Hematopoietic multipotent progenitor cell treated with erythropoietin and hydrocortisone succinate and interleukin-3 and kit ligand, for 15 days (in vitro differentiated cells): ENCODE measurements at regions not wholly inside any gene's neighbourhood (a gene's known extent, or its start where the extent isn't known, plus 50 kb on each side); places are given as distances from the start of the nearest gene placed in this dataset.
"Not testable (repeated sequence)": the region's sequence is repeated elsewhere in the genome, so short reads cannot be mapped to it uniquely, and the experiment has no call there.

Experiments
- DNase-seq: peaks from one replicate; pipeline ENCODE4 v3.0.0-alpha.2; 2015; ENCODE audit warnings: low spot score

DNA sequence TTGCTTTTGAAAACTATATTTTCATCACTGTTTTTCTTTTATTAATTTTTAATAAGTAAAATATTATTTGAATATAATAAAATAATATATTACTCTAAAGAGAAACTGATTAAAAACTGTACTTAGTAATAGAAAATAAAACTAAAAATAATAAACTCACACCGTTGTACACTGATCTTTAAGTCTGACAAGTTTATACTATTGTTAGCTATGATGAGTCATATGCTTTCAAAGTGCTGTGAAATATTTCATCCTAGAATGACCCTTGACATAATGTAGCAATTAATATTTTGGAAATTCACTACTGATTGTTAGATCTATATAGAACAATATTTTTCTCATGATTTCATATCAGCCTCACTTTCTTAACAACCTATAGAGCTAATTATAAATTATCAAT, 1040.6 kb upstream of the SPRY2 start:
- DNase-seq = no peak

- no peak for DNase-seq
These were observed 1038.3 kb upstream of the SPRY2 start for GRCh38 chr13:81379183-81379582.

DNA sequence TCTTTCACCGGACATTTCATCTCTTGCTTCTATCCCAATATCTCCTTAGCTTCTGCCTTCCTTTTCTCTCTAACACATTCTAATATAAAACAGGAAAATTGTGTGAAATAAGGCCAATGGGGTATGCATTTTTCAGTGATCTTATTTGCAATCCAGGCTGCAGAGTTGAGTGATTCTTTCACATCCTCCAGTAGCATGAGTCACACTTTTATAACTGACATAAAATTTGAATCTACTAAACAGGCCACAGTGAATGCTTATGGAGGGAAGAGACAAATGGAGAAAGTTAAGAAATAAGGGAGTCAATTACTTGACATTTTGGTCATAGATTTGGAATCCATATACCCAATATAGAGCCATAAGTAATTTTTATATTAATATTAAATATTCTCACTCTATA, 1037.0 kb upstream of the SPRY2 start:
- DNase-seq = no peak

DNA sequence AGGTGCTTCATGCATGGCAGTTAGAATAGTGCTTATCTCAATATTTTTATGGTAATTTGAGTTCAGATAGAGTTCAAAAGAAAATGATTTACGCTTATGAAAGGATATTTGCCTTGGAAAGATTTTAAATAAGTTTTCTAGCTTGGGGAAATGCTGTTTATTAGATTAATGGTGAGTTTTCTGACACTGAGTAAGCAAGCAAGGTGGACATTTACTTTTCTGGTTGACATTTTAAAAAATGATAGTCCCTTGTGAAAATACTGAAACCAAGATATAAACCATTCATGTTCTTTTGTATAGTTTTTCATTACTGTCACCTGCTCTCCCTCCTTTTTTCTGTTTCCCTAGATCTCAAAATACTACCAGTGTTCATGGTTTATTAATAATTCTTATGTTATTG, 1034.8 kb upstream of the SPRY2 start:
- no peak for DNase-seq

GRCh38 chr13:81362711-81363110, 1021.8 kb upstream of the SPRY2 start:
- not testable (repeated sequence) for DNase-seq

- DNase-seq = no peak
These were observed 1009.1 kb upstream of the SPRY2 start for GRCh38 chr13:81350056-81350455.

DNA sequence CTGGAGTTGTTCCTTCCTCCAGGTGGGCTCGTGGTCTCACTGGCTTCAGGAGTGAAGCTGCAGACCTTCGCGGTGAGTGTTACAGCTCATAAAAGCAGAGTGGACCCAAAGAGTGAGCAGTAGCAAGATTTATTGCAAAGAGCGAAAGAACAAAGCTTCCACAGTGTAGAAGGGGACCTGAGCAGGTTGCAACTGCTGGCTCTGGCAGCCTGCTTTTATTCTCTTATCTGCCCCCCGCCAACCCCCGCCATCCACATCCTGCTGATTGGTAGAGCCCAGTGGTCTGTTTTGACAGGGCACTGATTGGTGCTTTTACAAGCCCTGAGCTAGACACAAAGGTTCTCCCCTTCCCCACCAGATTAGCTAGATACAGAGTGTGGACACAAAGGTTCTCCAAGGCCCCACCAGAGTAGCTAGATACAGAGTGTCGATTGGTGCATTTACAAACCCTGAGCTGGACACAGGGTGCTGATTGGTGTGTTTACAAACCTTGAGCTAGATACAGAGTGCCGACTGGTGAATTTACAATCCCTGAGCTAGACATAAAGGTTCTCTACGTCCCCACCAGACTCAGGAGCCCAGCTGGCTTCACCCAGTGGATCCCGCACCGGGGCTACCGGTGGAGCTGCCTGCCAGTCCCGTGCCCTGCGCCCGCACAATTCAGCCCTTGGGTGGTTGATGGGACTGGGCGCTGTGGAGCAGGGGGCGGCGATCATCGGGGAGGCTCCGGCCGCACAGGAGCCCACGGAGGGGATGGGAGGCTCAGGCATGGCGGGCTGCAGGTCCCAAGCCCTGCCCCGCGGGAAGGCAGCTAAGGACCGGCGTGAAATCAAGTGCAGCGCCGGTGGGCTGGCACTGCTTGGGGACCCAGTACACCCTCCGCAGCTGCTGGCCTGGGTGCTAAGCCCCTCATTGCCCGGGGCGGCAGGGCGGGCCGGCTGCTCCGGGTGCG, 999.5 kb upstream of the SPRY2 start:
- DNase-seq = not testable (repeated sequence)

DNA sequence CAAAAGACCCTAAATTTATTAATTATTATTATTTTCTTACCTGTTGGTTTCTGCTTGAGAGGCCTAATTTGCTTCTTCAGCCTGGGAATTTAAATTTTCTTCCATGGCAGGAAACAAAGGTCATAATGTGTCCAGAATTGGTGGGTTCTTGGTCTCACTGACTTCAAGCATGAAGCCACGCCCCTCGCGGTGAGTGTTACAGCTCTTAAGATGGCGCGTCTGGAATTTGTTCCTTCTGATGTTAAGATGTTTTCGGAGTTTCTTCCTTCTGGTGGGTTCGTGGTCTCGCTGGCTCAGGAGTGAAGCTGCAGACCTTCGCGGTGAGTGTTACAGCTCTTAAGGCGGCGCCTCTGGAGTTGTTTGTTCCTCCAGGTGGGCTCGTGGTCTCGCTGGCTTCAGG, 998.7 kb upstream of the SPRY2 start:
- not testable (repeated sequence) for DNase-seq

DNA sequence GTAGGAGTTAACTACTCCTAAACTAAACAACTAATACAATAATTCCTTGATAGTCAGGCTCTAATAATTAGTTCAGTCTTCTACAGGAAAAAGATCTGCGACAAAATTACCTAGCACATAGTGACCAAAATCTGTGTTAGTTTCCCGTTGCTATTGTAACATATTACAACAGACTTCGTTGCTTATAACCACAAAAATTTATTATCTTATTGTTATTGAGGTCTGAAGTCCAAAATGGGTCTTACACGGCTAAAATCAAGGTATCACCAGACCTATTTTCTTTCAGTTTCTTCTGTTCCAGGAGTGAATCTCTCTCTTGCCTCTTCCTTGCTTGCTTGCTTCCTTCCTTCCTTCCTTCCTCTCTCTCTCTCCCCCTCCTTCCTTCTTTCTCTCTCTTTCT, 993.6 kb upstream of the SPRY2 start:
- DNase-seq = no peak

GRCh38 chr13:81326913-81327312, 986.0 kb upstream of the SPRY2 start:
- DNase-seq = no peak

- no peak for DNase-seq
These were observed 979.6 kb upstream of the SPRY2 start for GRCh38 chr13:81320516-81320915.

DNA sequence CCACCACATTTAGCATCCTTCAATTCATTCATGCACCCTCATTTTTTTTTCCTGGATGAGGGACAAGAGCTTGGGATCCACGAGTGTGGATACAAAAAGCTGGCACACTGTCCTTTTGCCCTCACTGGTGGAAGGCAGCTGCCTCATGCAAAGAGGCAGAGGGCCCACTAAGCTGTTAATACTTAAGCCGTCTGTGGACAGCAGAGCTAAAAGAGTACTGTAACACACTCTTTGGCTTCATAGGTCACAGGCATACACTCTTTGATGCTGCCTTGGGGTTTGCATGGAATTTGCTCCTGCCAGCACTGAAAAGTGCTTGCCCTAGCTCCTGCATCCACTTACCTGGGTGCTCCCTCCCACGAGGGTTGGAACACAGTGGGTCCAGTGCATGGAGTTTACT, 978.4 kb upstream of the SPRY2 start:
- no peak for DNase-seq

DNA sequence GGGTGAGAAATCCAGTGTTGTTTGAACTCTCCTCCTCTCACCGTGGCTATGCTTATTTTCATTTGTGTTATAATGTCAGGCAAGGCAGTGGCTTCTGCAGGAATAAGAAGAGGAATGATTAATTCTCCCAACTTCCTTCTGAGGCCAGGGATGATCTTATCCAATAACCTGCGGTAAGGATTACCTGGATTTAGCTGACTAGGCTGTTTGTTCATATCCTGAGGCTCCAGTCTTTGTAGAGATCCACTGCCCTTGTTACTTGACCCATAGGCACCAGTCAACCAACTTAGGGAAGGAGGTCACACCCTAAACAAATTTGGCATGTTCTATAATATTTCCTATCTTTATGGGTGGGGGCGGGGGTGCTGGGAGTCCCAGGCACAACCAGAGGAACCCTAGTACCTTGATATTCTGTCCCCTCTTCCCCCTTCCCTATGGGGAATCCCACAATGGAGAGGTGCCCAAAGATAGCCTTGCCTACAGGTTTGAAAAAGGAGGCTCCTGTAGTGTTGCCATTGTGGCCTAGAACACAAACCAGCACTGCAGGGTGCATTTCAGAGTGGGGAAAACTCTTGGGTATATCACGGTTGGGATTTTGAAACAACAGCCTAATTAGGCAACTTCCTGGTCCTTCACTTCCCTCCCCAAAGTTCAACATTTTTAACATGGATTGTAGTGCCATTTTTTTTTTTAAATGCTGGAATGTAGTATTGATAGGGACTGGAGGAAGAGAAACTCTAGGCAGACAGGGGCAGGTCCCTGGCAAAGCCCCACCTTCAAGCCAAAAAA, 977.5 kb upstream of the SPRY2 start:
- DNase-seq = no peak

GRCh38 chr13:81314461-81314860, 973.5 kb upstream of the SPRY2 start:
- no peak for DNase-seq

GRCh38 chr13:81305928-81306327, 965.0 kb upstream of the SPRY2 start:
- no peak for DNase-seq

GRCh38 chr13:81304121-81304659, 963.3 kb upstream of the SPRY2 start:
- DNase-seq = no peak

- no peak for DNase-seq
These were observed 961.8 kb upstream of the SPRY2 start for GRCh38 chr13:81302677-81303076.

GRCh38 chr13:81302125-81302524, 961.2 kb upstream of the SPRY2 start:
- no peak for DNase-seq

DNA sequence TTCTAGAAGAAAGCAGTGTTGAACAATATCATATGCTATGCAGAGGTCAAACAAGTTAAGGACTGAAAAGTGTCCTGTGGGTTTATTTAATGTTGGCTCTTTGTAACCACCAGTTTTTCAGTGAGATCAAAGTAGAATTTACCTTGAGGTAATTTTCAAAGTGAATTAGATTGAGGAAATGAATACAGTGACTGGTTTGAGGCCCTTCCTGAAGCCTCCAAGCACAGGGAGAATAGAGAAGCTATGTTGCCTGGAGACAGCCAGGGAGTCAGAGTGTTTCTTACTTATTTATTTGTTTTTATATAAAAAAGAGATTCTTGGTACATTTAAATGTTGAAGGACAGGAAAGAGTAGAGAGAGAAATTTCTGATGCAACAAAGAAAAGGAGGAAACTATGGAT, 954.3 kb upstream of the SPRY2 start:
- no peak for DNase-seq

DNA sequence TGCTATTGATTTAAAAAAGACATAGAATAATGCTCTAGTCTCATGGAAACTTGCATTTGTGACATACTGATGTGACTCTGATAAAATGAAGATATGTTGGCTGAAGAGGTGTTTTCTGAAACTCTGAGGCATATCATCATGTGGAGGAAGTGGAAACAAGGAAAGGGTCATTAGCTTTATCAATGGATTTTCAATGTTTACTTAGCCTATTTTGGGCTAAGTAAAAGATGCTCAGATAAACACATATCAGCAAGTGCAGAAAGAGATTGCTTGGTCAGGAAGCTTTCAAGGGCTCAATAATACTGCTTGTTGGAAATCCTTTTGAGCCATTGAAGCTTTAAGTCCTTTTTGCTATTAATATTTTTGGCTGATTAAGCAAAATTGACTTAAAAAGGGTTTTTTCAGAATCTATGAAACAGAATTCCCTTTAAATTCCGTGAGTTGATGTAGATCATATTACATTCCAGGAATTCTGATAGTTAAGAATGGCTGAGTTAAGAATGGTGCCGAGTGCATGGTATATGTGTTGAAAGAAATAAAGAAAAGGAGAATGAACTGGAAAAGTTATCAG, 952.8 kb upstream of the SPRY2 start:
- no peak for DNase-seq

DNA sequence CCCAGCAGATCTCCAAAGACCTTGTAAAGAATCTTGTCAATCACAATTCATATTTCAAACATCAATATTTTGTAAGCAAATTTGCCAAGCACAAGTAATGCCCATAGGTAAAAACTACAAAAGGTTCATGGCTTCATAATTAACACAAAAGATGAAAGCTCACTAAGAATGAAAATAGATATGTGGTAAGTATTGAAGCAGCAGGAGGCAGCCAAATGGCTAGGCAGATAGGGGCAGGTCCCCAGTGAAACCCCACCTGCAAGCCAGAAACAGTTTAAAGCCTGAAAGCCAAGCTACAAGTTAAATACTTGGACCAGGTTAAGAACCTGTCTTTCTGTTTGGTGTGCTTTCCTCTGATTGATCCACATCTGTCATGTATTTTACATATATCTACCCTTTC, 942.6 kb upstream of the SPRY2 start:
- no peak for DNase-seq

GRCh38 chr13:81283062-81283461, 942.1 kb upstream of the SPRY2 start:
- no peak for DNase-seq
